ENCODE measurements at regions not wholly inside any gene's neighbourhood (a gene's known extent, or its start where the extent isn't known, plus 50 kb on each side); places are given as distances from the start of the nearest gene placed in this dataset.
"Not testable (repeated sequence)": the region's sequence is repeated elsewhere in the genome, so short reads cannot be mapped to it uniquely, and the experiment has no call there.

DNA sequence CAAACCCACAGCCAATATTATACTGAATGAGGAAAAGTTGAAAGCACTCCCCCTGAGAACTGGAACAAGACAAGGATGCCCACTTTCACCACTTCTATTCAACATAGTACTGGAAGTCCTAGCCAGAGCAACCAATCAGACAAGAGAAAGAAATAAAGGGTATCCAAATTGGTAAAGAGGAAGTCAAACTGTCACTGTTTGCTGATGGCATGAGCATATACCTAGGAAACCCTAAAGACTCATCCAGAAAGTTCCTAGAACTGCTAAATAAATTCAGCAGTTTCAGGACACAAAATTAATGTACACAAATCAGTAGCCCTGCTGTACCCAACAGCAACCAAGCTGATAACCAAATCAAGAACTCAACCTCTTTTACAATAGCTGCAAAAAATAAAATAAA is 220.0 kb downstream of the SYK start:
- DNase-seq (ENCODE audit: low read depth in 4 of 4, low spot score in 1 of 4), result not testable (repeated sequence)

DNA sequence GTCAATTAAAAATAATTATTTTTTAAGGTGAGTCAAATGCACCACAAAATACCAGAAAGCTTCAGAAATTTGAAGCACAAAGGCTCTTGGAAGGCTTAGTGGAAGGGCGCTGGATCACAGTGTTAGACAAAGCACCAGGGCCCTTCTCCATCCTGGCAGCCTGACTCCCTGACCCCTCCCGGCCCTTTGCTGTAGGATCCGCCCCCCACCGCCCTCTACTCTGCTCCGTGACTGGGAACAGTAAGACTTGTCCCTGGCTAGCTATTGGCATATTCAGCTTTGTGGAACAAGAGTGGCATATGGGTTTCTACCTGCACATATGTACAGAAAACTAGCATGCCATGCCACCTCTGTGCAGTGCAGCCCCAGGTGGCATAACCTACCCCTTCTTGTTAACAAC is 222.1 kb downstream of the SYK start:
- DNase-seq (ENCODE audit: low read depth in 4 of 4, low spot score in 1 of 4), result no peak

DNA sequence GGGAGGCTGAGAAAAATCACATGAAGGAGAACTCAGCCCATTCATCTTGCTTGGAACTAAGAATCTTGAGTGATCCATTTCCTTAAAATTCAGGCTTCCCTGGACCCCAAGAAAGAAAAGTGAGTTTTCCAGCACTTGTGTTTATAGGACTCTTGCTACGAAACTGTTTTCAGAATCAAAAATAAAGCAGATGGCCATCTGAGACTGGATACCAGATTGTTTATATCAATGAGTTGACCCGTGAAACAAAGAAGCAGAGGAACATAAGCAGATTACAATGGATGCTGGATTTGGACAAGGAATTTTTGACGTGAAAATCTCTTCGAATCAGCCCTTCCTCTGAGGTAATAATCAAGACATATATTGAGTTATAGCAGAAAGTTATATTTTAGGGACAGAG is 223.2 kb downstream of the SYK start:
- no peak for DNase-seq (ENCODE audit: low read depth in 4 of 4, low spot score in 1 of 4)

DNA sequence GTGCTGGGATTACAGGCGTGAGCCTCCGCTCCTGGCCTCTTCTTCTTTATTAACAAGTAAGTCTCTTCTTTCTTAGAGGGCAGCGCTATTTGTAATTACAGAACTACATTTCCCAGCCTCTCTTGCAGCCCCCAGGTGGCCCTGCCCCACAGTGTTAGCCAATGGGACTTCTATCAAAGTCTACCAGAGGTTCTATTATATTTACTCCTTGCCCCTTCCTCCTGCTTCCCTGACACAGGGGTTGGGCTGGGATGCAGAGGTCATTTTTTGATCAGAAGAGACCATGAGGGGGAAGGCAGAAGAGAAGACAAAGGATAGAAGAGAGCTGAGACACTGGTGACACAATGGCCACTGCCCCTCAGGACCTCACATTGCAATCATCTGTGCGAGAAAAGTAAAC is 224.2 kb downstream of the SYK start:
- DNase-seq (ENCODE audit: low read depth in 4 of 4, low spot score in 1 of 4), result no peak

DNA sequence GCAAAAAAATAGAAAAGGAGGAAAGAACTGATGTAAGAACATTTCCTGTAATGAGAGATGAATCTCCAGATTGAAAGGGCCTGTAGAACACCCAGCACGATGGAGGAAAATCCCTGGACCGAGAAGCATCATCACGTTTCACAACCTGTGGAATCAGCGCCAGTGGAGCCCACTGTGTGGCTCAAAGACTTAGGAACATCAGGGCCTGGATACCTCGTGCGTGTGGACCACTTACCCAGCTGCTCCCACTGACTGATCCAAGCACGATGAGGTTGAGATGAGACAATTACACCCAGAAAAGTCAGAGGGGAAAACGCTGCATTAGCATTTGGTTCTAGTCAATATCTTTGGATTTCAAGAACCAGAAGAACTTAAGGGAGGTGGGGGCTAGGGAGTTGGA is 224.6 kb downstream of the SYK start:
- no peak for DNase-seq (ENCODE audit: low read depth in 4 of 4, low spot score in 1 of 4)

DNA sequence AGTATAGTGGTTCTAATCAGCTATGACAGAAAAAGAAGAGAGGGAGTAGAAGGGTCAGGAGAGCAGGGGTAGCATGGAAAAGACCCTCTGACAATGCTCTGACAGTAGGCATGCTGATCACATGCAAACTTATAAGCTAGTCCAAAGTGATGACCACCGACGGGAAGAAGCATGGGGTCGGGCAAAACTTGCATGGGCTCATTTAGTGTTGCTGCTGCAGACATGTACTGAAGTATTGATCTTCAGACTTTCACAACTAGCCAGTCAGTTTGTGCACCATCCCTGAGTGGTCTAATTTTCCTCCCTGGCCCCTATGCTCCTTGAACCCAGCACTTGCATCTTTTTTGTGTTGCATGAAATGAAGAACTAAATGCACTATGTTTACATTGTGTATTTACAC is 225.4 kb downstream of the SYK start:
- no peak for DNase-seq (ENCODE audit: low read depth in 4 of 4, low spot score in 1 of 4)

DNA sequence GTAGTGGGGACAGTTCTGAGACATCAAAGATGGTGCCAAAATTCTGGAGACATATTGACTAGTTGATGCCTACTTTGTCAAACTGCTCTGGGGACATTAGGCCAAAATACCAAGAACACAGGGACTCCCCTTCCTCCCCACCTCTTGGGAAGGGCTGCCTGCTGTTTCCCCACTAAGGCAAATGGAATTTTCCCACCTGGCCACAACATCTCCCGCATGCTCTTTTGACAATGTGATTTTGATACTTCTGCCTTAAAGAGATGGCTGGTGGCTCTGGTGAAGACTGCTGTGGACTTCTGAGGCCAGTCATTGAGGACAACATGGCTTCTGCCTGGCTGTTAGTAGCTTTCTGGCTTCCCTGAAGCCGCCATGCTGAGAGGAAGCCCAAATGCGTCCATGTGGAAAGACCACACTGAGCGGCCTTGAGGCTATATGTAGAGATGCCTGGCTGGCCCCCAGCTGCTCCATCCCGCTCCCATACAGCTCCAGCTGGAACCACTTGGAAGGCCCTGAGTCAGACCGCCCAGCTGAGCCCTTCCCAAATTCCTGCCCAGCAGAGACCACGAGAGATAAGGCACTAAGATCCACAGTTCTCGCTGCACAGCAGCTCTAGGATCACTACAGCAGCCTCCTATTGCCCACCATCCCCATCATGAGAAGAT is 226.7 kb downstream of the SYK start:
- no peak for DNase-seq (ENCODE audit: low read depth in 4 of 4, low spot score in 1 of 4)

DNA sequence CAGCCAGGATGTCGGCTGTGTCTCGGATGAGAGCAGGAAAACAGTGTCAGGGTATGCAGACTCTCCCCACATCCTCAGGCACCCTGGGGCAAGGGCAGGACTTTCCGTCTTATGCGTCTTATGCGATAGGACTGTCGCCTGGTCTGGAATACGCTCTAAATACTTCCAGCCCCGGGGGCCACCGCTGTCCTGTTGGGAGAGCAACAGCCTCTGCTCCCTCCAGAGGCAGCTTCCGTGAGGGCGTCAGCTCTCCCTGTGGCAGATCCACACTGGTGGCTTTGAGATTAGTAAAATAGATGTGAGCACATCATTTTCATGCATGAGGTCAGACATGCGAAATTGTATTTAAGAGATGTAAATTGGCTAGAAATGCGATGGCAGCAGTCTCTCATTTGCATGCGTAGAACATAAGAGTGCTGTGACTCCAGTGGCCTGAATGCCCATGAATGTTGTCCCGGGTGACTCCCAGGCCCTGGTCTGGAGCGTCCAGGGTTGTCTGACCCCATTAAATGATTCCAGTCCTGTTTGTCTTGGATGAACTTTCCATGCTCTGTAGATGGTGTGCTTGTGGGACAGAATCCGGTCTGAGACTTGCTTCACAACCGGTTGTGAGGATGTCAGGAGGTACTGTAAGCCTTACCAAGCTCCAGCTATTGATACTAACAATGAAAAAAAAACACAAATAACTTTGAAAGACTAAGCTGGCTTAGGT is 228.2 kb downstream of the SYK start:
- DNase-seq (ENCODE audit: low read depth in 4 of 4, low spot score in 1 of 4), result no peak

DNA sequence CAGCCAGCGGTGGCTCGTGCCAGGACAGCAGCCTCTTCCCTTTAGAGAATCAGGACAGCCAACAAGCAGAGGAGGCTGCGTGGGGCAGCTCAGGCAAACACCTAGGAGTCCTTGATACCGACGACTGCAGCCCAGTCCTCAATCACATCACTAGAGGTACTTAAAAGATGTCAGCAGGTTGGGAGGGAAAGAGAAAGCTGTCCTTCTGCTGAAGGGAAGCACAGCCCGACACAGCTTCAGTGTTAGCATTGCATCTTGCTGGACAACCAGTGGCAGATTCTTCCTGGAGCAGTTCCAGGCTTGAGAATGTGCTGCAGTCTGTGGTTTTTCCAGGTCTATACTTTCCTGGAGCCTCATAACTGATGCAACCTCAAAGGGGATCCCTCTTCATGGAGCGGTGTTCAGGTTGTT is 230.5 kb downstream of the SYK start:
- DNase-seq (ENCODE audit: low read depth in 4 of 4, low spot score in 1 of 4), result no peak

DNA sequence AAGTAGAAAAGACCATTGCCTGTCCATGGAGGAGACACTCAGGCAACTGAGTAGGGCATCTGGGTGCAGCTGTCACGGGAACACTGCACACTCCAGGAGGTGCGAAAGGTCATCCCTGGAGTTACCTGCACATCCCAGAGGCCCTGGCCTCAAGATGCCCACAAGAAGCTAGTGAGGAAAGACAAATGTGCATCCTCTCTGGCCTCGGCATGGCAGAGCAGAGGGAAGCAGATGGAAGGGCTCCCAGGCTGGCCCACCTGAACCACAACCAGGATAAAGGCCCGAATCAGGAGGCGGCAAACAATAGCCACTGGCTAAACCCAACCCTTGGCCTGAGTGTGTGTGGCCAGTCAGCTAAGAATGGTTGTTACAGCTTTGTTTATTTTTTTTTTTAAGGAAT is 231.7 kb downstream of the SYK start:
- DNase-seq (ENCODE audit: low read depth in 4 of 4, low spot score in 1 of 4), result no peak

DNA sequence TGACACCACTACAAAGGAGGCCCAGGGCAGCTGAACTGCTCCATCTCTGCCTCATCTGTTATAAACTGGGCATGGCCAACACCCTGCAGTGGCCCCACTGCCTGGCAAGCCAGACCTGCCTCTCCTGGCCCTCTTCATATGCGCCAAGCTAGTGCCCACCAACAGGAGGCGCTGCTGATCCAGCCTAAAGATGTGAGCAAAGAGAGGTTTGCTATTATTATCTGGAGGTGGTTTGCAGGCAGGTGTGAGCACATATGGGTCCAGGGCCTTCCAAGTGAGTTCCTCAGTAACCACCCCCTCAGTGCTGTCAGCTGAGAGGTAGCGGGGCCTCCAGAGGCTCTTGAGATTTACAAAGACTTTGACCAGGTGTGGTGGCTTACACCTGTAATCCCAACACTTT is 232.2 kb downstream of the SYK start:
- DNase-seq (ENCODE audit: low read depth in 4 of 4, low spot score in 1 of 4), result peak; percentile 61 to 71 (median 68)

DNA sequence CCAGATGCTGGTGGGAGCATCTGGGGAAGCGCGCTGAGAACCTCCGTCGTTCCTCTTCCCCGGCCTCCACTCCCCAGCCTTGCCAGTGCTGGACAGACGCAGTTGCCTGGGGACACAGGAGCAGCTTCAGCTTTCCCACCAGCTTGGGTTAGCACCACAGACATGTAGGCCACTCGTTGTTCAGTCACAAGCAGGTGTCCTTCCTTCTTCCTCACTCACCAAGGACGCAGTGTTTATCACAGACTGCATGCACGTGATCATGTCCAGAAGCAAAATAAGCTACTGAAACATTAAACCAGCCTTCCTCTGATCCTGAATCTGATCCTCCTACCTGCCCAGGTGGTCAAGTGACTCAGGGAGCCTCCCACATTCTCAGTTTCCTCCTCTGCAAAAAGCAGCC is 232.9 kb downstream of the SYK start:
- DNase-seq (ENCODE audit: low read depth in 4 of 4, low spot score in 1 of 4), result no peak

DNA sequence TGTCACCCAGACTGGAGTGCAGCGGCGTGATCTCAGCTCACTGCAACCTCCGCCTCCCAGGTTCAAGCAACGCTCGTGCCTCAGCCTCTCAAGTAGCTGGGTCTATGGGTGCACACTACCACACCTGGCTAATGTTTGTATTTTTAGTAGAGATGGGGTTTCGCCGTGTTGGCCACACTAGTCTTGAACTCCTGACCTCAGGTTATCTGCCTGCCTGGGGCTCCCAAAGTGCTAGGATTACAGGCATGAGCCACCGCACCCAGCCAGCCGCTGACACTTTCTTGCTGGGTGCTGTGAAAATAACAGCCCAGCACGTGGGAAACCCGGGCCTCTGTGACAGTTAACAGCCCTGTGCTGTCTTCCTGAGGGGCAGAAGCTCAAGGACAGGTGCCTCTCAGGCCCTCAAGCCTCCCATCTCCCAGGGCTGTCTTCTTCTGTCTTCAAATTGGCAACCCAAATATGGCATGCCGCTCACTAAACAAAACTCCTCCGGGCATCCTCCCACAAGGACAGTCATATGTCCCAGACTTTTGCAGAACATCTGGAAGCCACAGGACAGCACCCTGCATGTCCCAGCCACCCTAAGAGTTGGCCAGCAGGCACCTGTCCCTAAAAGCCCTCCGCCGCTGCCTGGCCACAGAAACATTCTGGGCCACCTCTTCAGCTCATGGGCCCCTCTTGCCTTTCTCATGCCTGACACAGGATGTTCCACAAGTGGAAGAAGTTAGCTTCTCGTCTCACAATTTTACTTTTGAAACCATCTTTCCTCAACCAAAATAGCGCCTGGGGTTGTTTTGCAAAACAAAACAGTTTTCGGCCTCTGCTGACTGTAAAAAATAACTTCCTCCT is 233.6 kb downstream of the SYK start:
- no peak for DNase-seq (ENCODE audit: low read depth in 4 of 4, low spot score in 1 of 4)

DNA sequence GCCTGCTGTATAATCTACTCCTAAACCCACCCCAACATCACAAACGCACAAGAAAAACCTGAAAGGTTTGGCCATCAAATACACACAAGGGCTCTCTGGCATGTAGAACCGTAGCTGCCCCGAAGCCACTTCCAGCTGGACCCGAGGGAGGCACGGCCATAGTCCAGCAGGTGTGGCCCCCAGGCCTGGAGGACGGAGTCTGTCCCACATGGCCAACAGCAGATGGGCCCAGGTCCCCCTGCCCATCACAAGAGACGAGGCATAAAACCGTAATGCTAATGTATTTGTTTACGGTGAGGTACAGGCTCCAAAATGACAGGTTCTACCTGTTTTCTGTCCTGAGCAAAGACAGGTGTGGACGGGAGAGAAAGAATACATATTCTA is 234.2 kb downstream of the SYK start:
- DNase-seq (ENCODE audit: low read depth in 4 of 4, low spot score in 1 of 4), result no peak

DNA sequence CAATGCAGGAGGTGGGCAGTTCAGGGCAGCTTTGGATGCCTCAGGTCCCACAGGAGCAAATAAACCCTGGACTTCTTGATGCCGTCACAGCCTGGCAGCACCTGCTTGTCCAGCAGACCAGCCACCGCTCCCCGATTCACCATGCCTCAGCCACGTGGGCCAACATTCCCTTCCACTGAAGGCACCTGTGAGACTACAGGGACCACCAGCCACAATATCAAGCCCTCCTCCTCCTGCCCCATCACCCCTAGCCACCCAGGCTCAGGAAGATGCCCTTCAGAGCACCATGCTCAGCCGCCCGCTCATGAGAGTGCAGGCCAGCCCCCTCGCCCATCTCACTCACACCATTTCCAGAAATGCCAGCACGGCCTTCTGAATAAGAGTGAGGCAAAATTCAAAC is 234.7 kb downstream of the SYK start:
- DNase-seq (ENCODE audit: low read depth in 4 of 4, low spot score in 1 of 4), result no peak

DNA sequence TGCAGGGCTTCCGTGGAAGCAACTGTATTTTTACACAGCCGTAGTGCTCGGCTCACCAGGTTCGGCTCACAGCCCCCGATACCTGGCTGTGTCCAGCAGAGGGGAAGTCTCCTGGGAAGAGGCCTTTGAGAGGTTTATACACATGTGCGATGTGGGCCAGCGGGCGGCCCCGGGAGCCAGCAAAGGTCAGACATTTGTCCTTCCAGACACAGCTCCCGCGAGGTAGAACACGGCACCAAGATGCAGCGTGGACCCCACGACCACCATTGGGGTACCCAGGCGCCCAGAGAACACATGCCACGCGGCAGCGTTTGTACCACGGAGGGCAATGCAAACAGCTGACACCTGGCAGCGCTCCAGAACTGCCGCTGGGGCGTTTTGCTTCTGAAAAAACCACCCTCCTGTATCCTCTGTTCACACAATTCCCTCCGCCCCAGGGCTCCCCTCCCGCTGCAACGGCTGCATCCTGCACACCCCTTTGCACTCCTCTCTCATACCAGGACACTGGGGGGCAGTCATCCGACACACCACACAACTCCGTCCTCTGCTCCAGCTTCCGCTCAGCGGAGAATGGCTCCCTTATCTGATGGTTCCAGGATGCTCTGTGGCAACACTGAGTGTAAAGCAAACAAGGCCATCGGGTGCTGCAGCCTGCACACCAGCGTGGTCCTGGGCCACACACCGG is 235.3 kb downstream of the SYK start:
- DNase-seq (ENCODE audit: low read depth in 4 of 4, low spot score in 1 of 4), result peak; percentile 26 to 71 (median 42)

DNA sequence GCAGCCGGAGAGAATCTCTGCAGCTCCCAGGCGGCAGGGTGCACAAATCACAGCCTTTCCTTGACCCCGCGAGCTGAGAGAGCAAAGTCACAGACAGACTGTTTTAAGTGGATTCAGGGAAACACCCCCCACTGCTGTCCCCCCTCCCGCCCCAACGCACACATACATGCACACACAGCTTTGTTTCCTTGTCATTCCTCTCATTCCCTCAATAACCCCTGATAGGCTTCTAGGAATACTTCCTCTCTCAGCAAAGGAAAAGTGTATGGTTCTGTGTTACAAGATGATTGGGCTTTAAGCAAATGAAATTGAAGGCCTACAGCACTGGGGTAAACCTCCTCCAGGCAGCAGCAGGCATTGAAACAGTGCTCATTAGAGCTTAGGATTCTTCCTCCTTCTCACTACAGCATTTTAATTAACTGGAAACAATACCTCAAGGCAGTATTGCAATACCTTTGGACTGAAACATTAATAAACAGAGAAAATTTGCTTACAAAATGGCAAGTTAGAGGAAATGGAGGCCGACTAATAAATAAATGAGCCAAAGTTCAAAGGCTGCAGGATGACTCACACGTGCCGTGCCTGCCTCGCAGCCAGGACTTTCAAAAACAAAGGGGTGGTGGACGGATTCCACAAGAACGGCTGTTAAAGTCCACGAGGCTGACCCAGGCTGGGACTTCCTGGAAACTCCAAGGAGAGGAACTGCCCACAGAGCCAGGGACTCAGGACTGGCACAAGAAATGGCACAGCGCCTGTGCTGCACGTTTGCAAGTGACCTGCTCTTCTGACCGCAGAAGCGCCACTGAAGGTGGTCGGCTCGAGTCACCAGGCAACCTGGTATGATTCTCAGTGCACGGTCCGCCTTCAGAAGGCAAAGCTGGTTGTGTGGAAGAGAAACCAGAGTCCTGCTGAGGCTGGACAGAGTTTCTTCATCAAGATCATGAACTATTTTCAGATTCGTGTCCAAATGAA is 236.2 kb downstream of the SYK start:
- DNase-seq (ENCODE audit: low read depth in 4 of 4, low spot score in 1 of 4), result no peak

DNA sequence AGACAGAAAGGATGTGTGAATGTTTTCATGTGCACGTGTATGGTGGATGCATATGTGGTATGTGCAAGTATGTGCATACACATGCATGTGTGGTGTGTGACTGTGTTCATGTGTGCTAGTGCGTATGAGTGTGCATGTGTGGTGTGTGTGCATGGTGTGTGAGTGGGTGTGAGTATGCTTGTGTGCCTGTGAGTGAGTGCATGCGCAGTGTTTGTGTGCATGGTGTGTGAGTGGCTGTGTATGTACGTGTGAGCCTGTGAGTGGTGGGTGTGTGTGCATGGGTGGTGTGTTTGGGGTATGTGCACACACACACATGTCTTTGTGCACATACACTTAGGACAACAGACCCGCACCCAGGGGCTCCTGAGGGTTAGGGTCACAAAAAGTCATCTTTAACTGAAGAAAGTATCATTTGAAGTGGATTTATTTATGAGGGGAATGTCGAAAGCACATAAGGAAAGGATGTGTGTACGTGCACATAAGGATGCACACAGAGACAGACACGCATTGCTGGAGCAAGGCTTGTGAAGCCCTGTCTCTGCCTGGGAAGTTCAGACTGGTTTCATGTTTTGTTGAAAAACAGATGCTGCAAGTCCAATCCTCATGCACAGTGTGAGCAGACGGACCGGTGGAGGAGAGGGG is 237.0 kb downstream of the SYK start:
- DNase-seq (ENCODE audit: low read depth in 4 of 4, low spot score in 1 of 4), result no peak

DNA sequence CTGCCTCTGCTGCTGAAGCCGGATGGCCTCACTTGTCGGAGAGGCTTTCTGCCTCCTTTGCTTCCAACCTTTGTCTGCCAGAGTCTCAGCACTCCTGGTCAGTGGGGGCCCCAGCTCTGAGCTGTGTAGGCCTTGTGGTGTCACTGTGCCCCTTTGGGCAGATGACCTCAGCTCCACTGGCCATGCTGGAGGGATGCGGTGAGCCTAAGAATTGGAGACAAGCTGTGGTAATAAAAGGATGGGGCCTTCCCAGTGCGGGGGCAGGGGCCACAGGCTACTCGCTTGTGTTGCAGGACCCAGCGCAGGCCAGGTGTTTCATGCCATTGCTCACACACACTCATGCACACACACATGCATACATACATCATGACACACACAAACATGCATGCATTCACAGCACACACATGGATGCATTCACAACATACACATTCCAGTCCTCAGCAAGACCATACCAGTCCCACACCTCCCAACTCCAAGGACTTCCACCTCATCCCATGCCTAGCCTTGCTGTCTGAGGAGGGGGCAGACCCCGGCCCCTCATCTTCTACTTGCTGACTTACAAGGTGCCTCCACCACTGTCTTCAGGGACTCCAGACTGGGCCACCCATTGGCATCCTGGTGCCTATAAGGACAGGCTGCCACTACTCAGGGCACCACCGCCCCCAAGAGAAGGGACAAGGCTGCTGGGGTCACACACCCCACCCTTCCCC is 237.7 kb downstream of the SYK start:
- DNase-seq (ENCODE audit: low read depth in 4 of 4, low spot score in 1 of 4), result no peak

DNA sequence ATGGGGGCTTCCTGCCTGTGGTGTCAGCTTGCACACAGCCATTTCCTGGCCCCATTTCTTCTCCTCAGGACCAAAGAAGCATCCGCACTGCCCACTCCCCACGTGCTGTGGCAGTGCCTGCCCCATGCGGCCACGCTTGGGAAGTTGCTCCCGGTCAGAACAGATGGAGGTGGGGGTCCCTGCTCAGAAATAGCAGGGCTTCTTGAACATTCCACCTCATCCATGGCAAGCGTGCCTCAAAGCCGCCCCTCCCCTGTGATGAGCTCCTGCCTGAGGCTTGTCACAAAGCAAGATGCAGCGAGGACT is 238.2 kb downstream of the SYK start:
- no peak for DNase-seq (ENCODE audit: low read depth in 4 of 4, low spot score in 1 of 4)
